ENCODE measurements at regions not wholly inside any gene's neighbourhood (a gene's known extent, or its start where the extent isn't known, plus 50 kb on each side); places are given as distances from the start of the nearest gene placed in this dataset.

GRCh38 chr4:124139044-124139443 lies 573.5 kb downstream of the ANKRD50 start:
- TF ChIP-seq GATA2 (IDR thresholded peaks at IDR 0.05; ENCODE audit: low read depth, low read length): no peak
- TF ChIP-seq GATA3 (IDR thresholded peaks at IDR 0.05; ENCODE audit: low read depth, low read length): no peak

All from SH-SY5Y (cell line).